ENCODE measurements at regions not wholly inside any gene's neighbourhood (a gene's known extent, or its start where the extent isn't known, plus 50 kb on each side); places are given as distances from the start of the nearest gene placed in this dataset.

- TF ChIP-seq REST (IDR thresholded peaks at IDR 0.05; ENCODE audit: unreplicated experiment) = no peak
- no peak for TF ChIP-seq ETS1 (IDR thresholded peaks at IDR 0.05)
- TF ChIP-seq CTCF (conservative IDR thresholded peaks at IDR 0.05; ENCODE audit: low read depth in 2 of 2) = no peak
- TF ChIP-seq CREB1 (CRISPR knock-in tag; IDR thresholded peaks at IDR 0.05; ENCODE audit: low read depth) = no peak
- TF ChIP-seq EZH2phosphoT487 (IDR thresholded peaks at IDR 0.05; ENCODE audit: unreplicated experiment) = no peak
- TF ChIP-seq POLR2AphosphoS5 (IDR thresholded peaks at IDR 0.05; ENCODE audit: low read depth) = no peak
These were observed 352.9 kb downstream of the TMEM114 start (continued) for GRCh38 chr16:8237452-8237851.

- no peaks in the 10 kb centered on the region; the same call in 1 of the 2 replicates for H3K36me3 ChIP-seq (ENCODE audit: insufficient read depth)
- no peaks in the 10 kb centered on the region for H3K79me2 ChIP-seq (replicated peaks; ENCODE audit: insufficient read depth)
- H3K4me2 ChIP-seq = no peak overlapping the region
- Mint-ChIP-seq H3K4me3 (no peak overlapping the region), H3K27ac (no peak overlapping the region), H3K4me1 (no peaks in the 10 kb centered on the region; the same call in 2 of the 3 replicates), H3K9me3 (no peaks in the 10 kb centered on the region), H3K36me3 (ENCODE audit: low read depth) (no peaks in the 10 kb centered on the region), H3K27me3 (ENCODE audit: insufficient read depth, low read depth, poor library complexity) (peaks cover 1% of the 10 kb centered on the region)
- no peaks in the 10 kb centered on the region for H3K4me1 ChIP-seq (ENCODE audit: insufficient read depth)
- no peak overlapping the region for H3K27ac ChIP-seq (ENCODE audit: low read depth)
- H4K20me1 ChIP-seq (replicated peaks; ENCODE audit: insufficient read depth) = no peaks in the 10 kb centered on the region
- H2AFZ ChIP-seq = no peak overlapping the region
- H3K9me2 ChIP-seq (ENCODE audit: insufficient read depth) = no peaks in the 10 kb centered on the region
- no peak for TF ChIP-seq STAT1 (IDR thresholded peaks at IDR 0.05; ENCODE audit: unreplicated experiment)
- no peak for DNase-seq (ENCODE audit: low spot score)
- no peaks in the 10 kb centered on the region for H3F3A ChIP-seq (replicated peaks; ENCODE audit: low read depth)
- ATAC-seq = no peak
- H3K4me3 ChIP-seq = no peak overlapping the region
- no peaks in the 10 kb centered on the region for H3K27me3 ChIP-seq (ENCODE audit: insufficient read depth)
These were observed 353.5 kb downstream of the TMEM114 start for GRCh38 chr16:8236816-8237215.

GRCh38 chr16:8230497-8230896, 359.8 kb downstream of the TMEM114 start:
- DNase-seq (ENCODE audit: low spot score) (no peak), ATAC-seq (no peak)
- H3K4me3 ChIP-seq = no peak overlapping the region
- no peaks in the 10 kb centered on the region for H3K36me3 ChIP-seq (ENCODE audit: insufficient read depth)
- H3K9me3 Mint-ChIP-seq = no peaks in the 10 kb centered on the region
- TF ChIP-seq ETS1 (IDR thresholded peaks at IDR 0.05) (no peak), CTCF (conservative IDR thresholded peaks at IDR 0.05; ENCODE audit: low read depth in 2 of 2) (no peak)
- peaks cover 14% of the 10 kb centered on the region for H3K4me1 ChIP-seq (ENCODE audit: insufficient read depth)
- H3K4me1 Mint-ChIP-seq = peaks cover 22% of the 10 kb centered on the region
- H3K27me3 Mint-ChIP-seq (ENCODE audit: insufficient read depth, low read depth, poor library complexity) = peaks cover 3% of the 10 kb centered on the region
- no peak overlapping the region for H3K27ac Mint-ChIP-seq
- H4K20me1 ChIP-seq (replicated peaks; ENCODE audit: insufficient read depth) = no peaks in the 10 kb centered on the region
- no peak overlapping the region for H3K27ac ChIP-seq (ENCODE audit: low read depth)
- H3K27me3 ChIP-seq (ENCODE audit: insufficient read depth) = no peaks in the 10 kb centered on the region
- H3K79me2 ChIP-seq (replicated peaks; ENCODE audit: insufficient read depth) = no peaks in the 10 kb centered on the region
- no peak overlapping the region for H3K4me3 Mint-ChIP-seq
- no peak overlapping the region for H3K4me2 ChIP-seq
- H3F3A ChIP-seq (replicated peaks; ENCODE audit: low read depth) = no peaks in the 10 kb centered on the region
- no peaks in the 10 kb centered on the region for H3K36me3 Mint-ChIP-seq (ENCODE audit: low read depth)
- H2AFZ ChIP-seq = no peak overlapping the region
- no peaks in the 10 kb centered on the region for H3K9me2 ChIP-seq (ENCODE audit: insufficient read depth)

Data from GM23338 (cell line).